ENCODE measurements at regions not wholly inside any gene's neighbourhood (a gene's known extent, or its start where the extent isn't known, plus 50 kb on each side); places are given as distances from the start of the nearest gene placed in this dataset.

- no peaks in the 10 kb centered on the region for H3K36me3 Mint-ChIP-seq (ENCODE audit: low read depth)
- no peaks in the 10 kb centered on the region for H3K4me1 ChIP-seq (ENCODE audit: insufficient read depth, low read length)
- no peak overlapping the region for H3K27ac ChIP-seq (ENCODE audit: low read depth in 1 of 2, low read length in 2 of 2)
- H3K27me3 Mint-ChIP-seq: peaks cover 13% of the 10 kb centered on the region
- no peaks in the 10 kb centered on the region for H3K4me1 Mint-ChIP-seq (ENCODE audit: low read depth)
- ChIA-PET POLR2A (interaction anchor here (1.0 to 2.7 kb wide), 2 partner anchors 136 to 607 kb away, joined by 4 to 12 read pairs; no protein-coding TSS in a partner anchor), CTCF (interaction anchor here (1.2 to 5.8 kb wide), 6 partner anchors 8 to 607 kb away, joined by 3 to 38 read pairs (median 5); no protein-coding TSS in a partner anchor)
- no peaks in the 10 kb centered on the region for H3K9me3 Mint-ChIP-seq
- H3K9me3 ChIP-seq (ENCODE audit: control insufficient read depth in 1 of 2, insufficient read depth in 1 of 2, low read length in 2 of 2): no peaks in the 10 kb centered on the region
- intact Hi-C loops (cut with DNase I, micrococcal nuclease): loop anchor here in 1 of 2 experiments (1.0 kb wide), 1 partner anchor 607 kb away; no protein-coding TSS in a partner anchor
- TF ChIP-seq, protein P1, sequence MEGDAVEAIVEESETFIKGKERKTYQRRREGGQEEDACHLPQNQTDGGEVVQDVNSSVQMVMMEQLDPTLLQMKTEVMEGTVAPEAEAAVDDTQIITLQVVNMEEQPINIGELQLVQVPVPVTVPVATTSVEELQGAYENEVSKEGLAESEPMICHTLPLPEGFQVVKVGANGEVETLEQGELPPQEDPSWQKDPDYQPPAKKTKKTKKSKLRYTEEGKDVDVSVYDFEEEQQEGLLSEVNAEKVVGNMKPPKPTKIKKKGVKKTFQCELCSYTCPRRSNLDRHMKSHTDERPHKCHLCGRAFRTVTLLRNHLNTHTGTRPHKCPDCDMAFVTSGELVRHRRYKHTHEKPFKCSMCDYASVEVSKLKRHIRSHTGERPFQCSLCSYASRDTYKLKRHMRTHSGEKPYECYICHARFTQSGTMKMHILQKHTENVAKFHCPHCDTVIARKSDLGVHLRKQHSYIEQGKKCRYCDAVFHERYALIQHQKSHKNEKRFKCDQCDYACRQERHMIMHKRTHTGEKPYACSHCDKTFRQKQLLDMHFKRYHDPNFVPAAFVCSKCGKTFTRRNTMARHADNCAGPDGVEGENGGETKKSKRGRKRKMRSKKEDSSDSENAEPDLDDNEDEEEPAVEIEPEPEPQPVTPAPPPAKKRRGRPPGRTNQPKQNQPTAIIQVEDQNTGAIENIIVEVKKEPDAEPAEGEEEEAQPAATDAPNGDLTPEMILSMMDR (IDR thresholded peaks at IDR 0.05): peak; percentile 81
- no peak overlapping the region for H3K4me3 ChIP-seq (ENCODE audit: low read length)
- H3K27me3 ChIP-seq (ENCODE audit: control insufficient read depth in 1 of 2, insufficient read depth in 2 of 2, low read length in 2 of 2): no peaks in the 10 kb centered on the region
- DNase-seq: peak; percentile 64 to 88 (median 76)
- H3K27ac Mint-ChIP-seq: no peak overlapping the region
- no peaks in the 10 kb centered on the region for H3K36me3 ChIP-seq (ENCODE audit: insufficient read depth, low read length)
- no peak overlapping the region for H3K4me3 Mint-ChIP-seq
- ATAC-seq (ENCODE audit: poor library complexity): peak; percentile 75
Observed at GRCh38 chr2:191555092-191555742, 122.7 kb upstream of the NABP1 start.

- H3K4me1 Mint-ChIP-seq (ENCODE audit: low read depth): no peaks in the 10 kb centered on the region
- POLR2A ChIA-PET: interaction anchor here (1.2 kb wide), 1 partner anchor 120 kb away, joined by 3 read pairs; no protein-coding TSS in a partner anchor
- H3K27me3 ChIP-seq (ENCODE audit: control insufficient read depth in 1 of 2, insufficient read depth in 2 of 2, low read length in 2 of 2): no peaks in the 10 kb centered on the region
- no peak overlapping the region for H3K27ac Mint-ChIP-seq
- DNase-seq: no peak
- intact Hi-C loops (cut with DNase I, micrococcal nuclease): loop anchor here in 1 of 2 experiments (1.0 kb wide), 1 partner anchor 606 kb away; no protein-coding TSS in a partner anchor
- CTCF ChIA-PET: interaction anchor here (5.8 kb wide), 1 partner anchor 606 kb away, joined by 38 read pairs; no protein-coding TSS in a partner anchor
- no peak overlapping the region for H3K4me3 Mint-ChIP-seq
- TF ChIP-seq, protein P1 (IDR thresholded peaks at IDR 0.05): no peak
- no peaks in the 10 kb centered on the region for H3K36me3 Mint-ChIP-seq (ENCODE audit: low read depth)
- H3K4me1 ChIP-seq (ENCODE audit: insufficient read depth, low read length): no peaks in the 10 kb centered on the region
- no peaks in the 10 kb centered on the region for H3K9me3 Mint-ChIP-seq
- H3K27ac ChIP-seq (ENCODE audit: low read depth in 1 of 2, low read length in 2 of 2): no peak overlapping the region
- H3K9me3 ChIP-seq (ENCODE audit: control insufficient read depth in 1 of 2, insufficient read depth in 1 of 2, low read length in 2 of 2): no peaks in the 10 kb centered on the region
- H3K36me3 ChIP-seq (ENCODE audit: insufficient read depth, low read length): no peaks in the 10 kb centered on the region
- no peak overlapping the region for H3K4me3 ChIP-seq (ENCODE audit: low read length)
- no peak for ATAC-seq (ENCODE audit: poor library complexity)
- peaks cover 7% of the 10 kb centered on the region for H3K27me3 Mint-ChIP-seq
Observed at GRCh38 chr2:191556463-191556862, 121.5 kb upstream of the NABP1 start.

DNA sequence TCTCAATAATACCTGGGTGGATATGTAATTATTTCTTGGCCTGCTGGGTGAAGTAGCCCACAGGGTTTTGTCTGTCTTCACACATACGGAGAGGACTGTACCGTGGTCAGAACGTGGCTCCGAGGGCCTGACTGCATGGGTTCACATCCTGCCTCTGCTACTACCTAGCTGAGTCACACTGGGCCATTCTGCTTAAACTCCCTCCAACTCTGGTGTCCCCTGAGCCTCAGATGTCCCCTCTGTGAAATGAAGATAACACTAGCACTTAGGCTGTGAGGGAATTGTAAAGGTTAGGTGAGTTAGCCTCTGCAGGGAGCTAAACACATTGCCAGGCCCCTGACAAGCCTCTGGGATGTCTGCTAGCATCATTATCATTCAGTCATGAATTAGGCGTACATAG lies 120.1 kb upstream of the NABP1 start:
- DNase-seq (no peak), ATAC-seq (ENCODE audit: poor library complexity) (no peak)
- ChIA-PET POLR2A (no interaction called here), CTCF (interaction anchor here (2.4 kb wide), 1 partner anchor 605 kb away, joined by 9 read pairs; no protein-coding TSS in a partner anchor)
- no peak overlapping the region for H3K27ac ChIP-seq (ENCODE audit: low read depth in 1 of 2, low read length in 2 of 2)
- intact Hi-C loops (cut with DNase I, micrococcal nuclease): no loop called here
- no peaks in the 10 kb centered on the region for H3K9me3 ChIP-seq (ENCODE audit: control insufficient read depth in 1 of 2, insufficient read depth in 1 of 2, low read length in 2 of 2)
- H3K36me3 Mint-ChIP-seq (ENCODE audit: low read depth): no peaks in the 10 kb centered on the region
- no peak overlapping the region for H3K27ac Mint-ChIP-seq
- H3K27me3 Mint-ChIP-seq: peaks cover 5% of the 10 kb centered on the region
- TF ChIP-seq, protein P1 (IDR thresholded peaks at IDR 0.05): no peak
- no peak overlapping the region for H3K4me3 Mint-ChIP-seq
- no peak overlapping the region for H3K4me3 ChIP-seq (ENCODE audit: low read length)
- no peaks in the 10 kb centered on the region for H3K36me3 ChIP-seq (ENCODE audit: insufficient read depth, low read length)
- no peaks in the 10 kb centered on the region for H3K9me3 Mint-ChIP-seq
- H3K4me1 Mint-ChIP-seq (ENCODE audit: low read depth): no peaks in the 10 kb centered on the region
- no peaks in the 10 kb centered on the region for H3K4me1 ChIP-seq (ENCODE audit: insufficient read depth, low read length)
- H3K27me3 ChIP-seq (ENCODE audit: control insufficient read depth in 1 of 2, insufficient read depth in 2 of 2, low read length in 2 of 2): no peaks in the 10 kb centered on the region

Data from CD4-positive, alpha-beta T cell (primary cell).